ENCODE measurements at regions not wholly inside any gene's neighbourhood (a gene's known extent, or its start where the extent isn't known, plus 50 kb on each side); places are given as distances from the start of the nearest gene placed in this dataset.
A peak's percentile ranks its signal among the peaks of the same experiment; 100 is the strongest.

- no peak for DNase-seq
These were observed 316.7 kb upstream of the KLF3 start for GRCh38 chr4:38347251-38347650.

- no peak for DNase-seq
These were observed 309.6 kb upstream of the KLF3 start for GRCh38 chr4:38354421-38354820.

- DNase-seq: no peak
These were observed 309.1 kb upstream of the KLF3 start for GRCh38 chr4:38354872-38355271.

GRCh38 chr4:38356686-38357085 lies 307.3 kb upstream of the KLF3 start:
- DNase-seq: no peak

- DNase-seq: no peak
These were observed 306.5 kb upstream of the KLF3 start for GRCh38 chr4:38357546-38357945.

- DNase-seq: no peak
These were observed 304.9 kb upstream of the KLF3 start for GRCh38 chr4:38359113-38359512.

- DNase-seq: no peak
These were observed 303.8 kb upstream of the KLF3 start for GRCh38 chr4:38360201-38360600.

- DNase-seq: no peak
These were observed 299.5 kb upstream of the KLF3 start for GRCh38 chr4:38364383-38364963.

GRCh38 chr4:38365261-38365660 lies 298.7 kb upstream of the KLF3 start:
- no peak for DNase-seq

- DNase-seq: peak; percentile 20
These were observed 298.2 kb upstream of the KLF3 start for GRCh38 chr4:38365748-38366310.

GRCh38 chr4:38366456-38366855 lies 297.5 kb upstream of the KLF3 start:
- no peak for DNase-seq

- DNase-seq: no peak
These were observed 297.0 kb upstream of the KLF3 start for GRCh38 chr4:38366997-38367396.

- no peak for DNase-seq
These were observed 296.3 kb upstream of the KLF3 start for GRCh38 chr4:38367642-38368174.

- no peak for DNase-seq
These were observed 295.4 kb upstream of the KLF3 start for GRCh38 chr4:38368613-38369012.

GRCh38 chr4:38371391-38371851 lies 292.6 kb upstream of the KLF3 start:
- DNase-seq: no peak

GRCh38 chr4:38373375-38373774 lies 290.6 kb upstream of the KLF3 start:
- DNase-seq: no peak

- no peak for DNase-seq
These were observed 286.8 kb upstream of the KLF3 start for GRCh38 chr4:38377195-38377594.

GRCh38 chr4:38378478-38378877 lies 285.5 kb upstream of the KLF3 start:
- no peak for DNase-seq

- no peak for DNase-seq
These were observed 282.2 kb upstream of the KLF3 start for GRCh38 chr4:38381788-38382187.

GRCh38 chr4:38382520-38382919 lies 281.5 kb upstream of the KLF3 start:
- peak; percentile 69 for DNase-seq

GRCh38 chr4:38383646-38384121 lies 280.3 kb upstream of the KLF3 start:
- DNase-seq: no peak

GRCh38 chr4:38385093-38386004 lies 278.6 kb upstream of the KLF3 start:
- DNase-seq: no peak

GRCh38 chr4:38386005-38386551 lies 277.9 kb upstream of the KLF3 start:
- no peak for DNase-seq

Measured in NCI-H1417 treated with DMSO at 0.1 percent for 48 hours (cell line).